ENCODE measurements at regions not wholly inside any gene's neighbourhood (a gene's known extent, or its start where the extent isn't known, plus 50 kb on each side); places are given as distances from the start of the nearest gene placed in this dataset.

- DNase-seq, result no peak
Observed at GRCh38 chr6:82570083-82570482, 206.5 kb downstream of the TPBG start.

GRCh38 chr6:82571455-82571854 is 207.8 kb downstream of the TPBG start:
- DNase-seq (no peak), ATAC-seq (ENCODE audit: low read depth in 2 of 2) (no peak)
- no peaks in the 10 kb centered on the region for H3K36me3 Mint-ChIP-seq
- no peaks in the 10 kb centered on the region for H3K27me3 Mint-ChIP-seq
- no peak overlapping the region for H3K4me3 Mint-ChIP-seq
- peaks cover 2 to 17% (median 8%) of the 10 kb centered on the region in 7 donors for H3K9me3 Mint-ChIP-seq
- no peak overlapping the region for H3K27ac Mint-ChIP-seq
- no peaks in the 10 kb centered on the region for H3K4me1 Mint-ChIP-seq

More at GRCh38 chr6:82570083-82570482, 206.5 kb downstream of the TPBG start:
- H3K4me3 Mint-ChIP-seq, result no peak overlapping the region
- no peaks in the 10 kb centered on the region for H3K36me3 Mint-ChIP-seq
- no peaks in the 10 kb centered on the region for H3K4me1 Mint-ChIP-seq
- H3K9me3 Mint-ChIP-seq, result peaks cover 0 to 8% (median 2%) of the 10 kb centered on the region in 7 donors
- ATAC-seq (ENCODE audit: low read depth in 2 of 2), result no peak
- no peak overlapping the region for H3K27ac Mint-ChIP-seq
- H3K27me3 Mint-ChIP-seq, result no peaks in the 10 kb centered on the region

DNA sequence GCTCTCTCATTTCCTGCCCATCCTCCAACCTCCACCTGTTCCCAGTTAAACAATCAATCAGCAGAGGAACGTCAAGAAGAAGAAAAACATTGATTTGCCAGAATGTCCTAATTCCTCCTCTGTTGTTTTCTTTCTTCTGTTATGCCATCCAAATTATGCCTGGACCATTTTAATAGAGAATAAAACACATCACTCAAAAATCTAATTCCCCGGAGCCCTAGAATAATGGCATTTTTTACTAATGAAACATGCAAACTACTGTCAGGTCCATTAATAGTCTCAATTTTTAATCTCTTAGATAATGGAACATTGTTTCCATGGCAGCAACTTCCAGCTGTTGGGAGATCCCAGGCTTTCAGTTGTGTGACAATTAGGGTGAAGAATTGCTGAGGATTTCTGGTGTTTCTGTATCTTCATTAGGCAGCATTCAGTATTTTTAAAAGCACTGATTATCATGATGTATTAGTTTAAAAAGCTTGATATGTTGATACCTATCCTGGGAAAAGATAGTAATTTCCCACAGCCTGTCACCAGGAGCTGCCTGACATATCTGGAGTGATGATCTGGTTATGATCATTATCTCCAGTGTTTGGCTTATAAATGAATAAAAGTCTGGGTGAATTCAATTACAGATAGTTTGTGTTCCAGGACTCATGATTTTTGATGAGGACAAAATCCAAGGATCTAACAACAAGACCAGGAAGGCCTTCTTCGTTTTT is 209.8 kb downstream of the TPBG start:
- ATAC-seq (ENCODE audit: low read depth in 2 of 2) (no peak), DNase-seq (no peak)
- Mint-ChIP-seq H3K9me3 (peaks cover 3 to 24% (median 7%) of the 10 kb centered on the region in 7 donors), H3K36me3 (peaks cover 0 to 3% of the 10 kb centered on the region in 2 donors), H3K4me1 (no peaks in the 10 kb centered on the region), H3K27ac (no peak overlapping the region), H3K4me3 (no peak overlapping the region), H3K27me3 (no peaks in the 10 kb centered on the region)

- no peak for ATAC-seq (ENCODE audit: low read depth in 2 of 2)
- H3K9me3 Mint-ChIP-seq, result peaks cover 3 to 24% (median 7%) of the 10 kb centered on the region in 7 donors
- no peak overlapping the region for H3K27ac Mint-ChIP-seq
- peaks cover 0 to 8% (median 0%) of the 10 kb centered on the region in 3 donors for H3K27me3 Mint-ChIP-seq
- H3K4me3 Mint-ChIP-seq, result no peak overlapping the region
- H3K4me1 Mint-ChIP-seq, result no peaks in the 10 kb centered on the region
- H3K36me3 Mint-ChIP-seq, result peaks cover 0 to 3% of the 10 kb centered on the region in 2 donors
- DNase-seq, result no peak
Observed at GRCh38 chr6:82576284-82576683, 212.7 kb downstream of the TPBG start.

GRCh38 chr6:82584194-82584695 is 220.6 kb downstream of the TPBG start:
- Mint-ChIP-seq H3K9me3 (peaks cover 0 to 4% (median 0%) of the 10 kb centered on the region in 7 donors), H3K27ac (no peak overlapping the region), H3K27me3 (peaks cover 4 to 13% (median 8%) of the 10 kb centered on the region in 3 donors), H3K4me3 (no peak overlapping the region), H3K36me3 (no peaks in the 10 kb centered on the region), H3K4me1 (peaks cover 0 to 2% (median 0%) of the 10 kb centered on the region in 3 donors)
- DNase-seq, result no peak
- ATAC-seq (ENCODE audit: low read depth in 2 of 2), result no peak

DNA sequence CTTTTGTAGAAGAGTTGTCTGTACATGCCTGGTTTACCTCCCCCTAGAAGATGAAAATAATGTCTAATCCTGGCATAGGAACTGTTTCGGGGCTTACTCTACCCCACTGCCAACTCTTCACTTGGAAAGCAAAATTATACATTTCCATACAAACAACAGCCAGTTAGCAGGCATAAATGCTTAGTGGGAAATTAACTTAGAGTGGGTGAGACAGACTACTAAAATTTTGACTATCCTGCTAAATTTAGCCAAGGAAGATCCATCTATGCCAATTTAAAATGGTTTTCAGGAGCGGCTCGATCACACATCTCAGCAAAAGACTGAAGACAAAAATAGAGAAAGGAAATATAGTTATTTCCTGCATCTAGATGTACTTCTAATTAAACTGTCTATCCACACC is 221.2 kb downstream of the TPBG start:
- ATAC-seq (ENCODE audit: low read depth in 2 of 2) (no peak), DNase-seq (no peak)
- no peak overlapping the region for H3K4me3 Mint-ChIP-seq
- no peak overlapping the region for H3K27ac Mint-ChIP-seq
- H3K4me1 Mint-ChIP-seq, result peaks cover 0 to 2% (median 0%) of the 10 kb centered on the region in 3 donors
- peaks cover 4 to 9% (median 8%) of the 10 kb centered on the region in 3 donors for H3K27me3 Mint-ChIP-seq
- no peaks in the 10 kb centered on the region for H3K36me3 Mint-ChIP-seq
- peaks cover 0 to 4% (median 0%) of the 10 kb centered on the region in 7 donors for H3K9me3 Mint-ChIP-seq

- DNase-seq, result no peak
- Mint-ChIP-seq H3K4me3 (no peak overlapping the region), H3K9me3 (peaks cover 0 to 4% (median 0%) of the 10 kb centered on the region in 7 donors)
Observed at GRCh38 chr6:82588020-82588419, 224.4 kb downstream of the TPBG start.

DNA sequence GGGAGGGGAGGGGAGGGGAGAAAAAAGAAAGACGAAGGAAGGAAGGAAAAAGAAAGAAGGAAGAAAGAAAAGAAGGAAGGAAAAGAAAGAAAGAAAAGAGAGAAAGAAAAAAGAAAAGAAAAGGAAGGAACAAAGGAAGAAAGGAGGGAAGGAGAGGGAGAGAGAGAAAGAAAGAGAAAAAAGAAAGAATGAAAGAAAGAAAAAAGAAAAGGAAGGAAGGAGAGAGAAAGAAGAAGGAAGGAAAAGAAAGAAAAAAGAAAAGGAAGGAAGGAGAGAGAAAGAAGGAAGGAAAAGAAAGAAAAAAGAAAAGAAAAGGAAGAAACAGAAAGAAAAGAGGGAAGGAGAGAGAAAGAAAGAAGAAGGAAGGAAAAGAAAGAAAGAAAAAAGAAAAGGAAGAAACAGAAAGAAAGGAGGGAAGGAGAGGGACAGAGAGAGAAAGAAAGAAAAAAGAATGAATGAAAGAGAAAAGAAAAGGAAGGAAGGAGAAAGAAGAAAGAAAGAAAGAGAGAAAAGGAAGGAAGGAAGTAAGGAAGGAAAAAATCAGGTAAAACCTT is 225.3 kb downstream of the TPBG start:
- no peak for ATAC-seq (ENCODE audit: low read depth in 2 of 2)
- Mint-ChIP-seq H3K4me1 (peaks cover 0 to 2% (median 0%) of the 10 kb centered on the region in 3 donors), H3K4me3 (peak overlapping the region in 1 of 8 donors; percentile 22), H3K9me3 (peaks cover 0 to 4% (median 0%) of the 10 kb centered on the region in 7 donors), H3K27ac (no peak overlapping the region), H3K27me3 (peaks cover 0 to 4% (median 1%) of the 10 kb centered on the region in 3 donors), H3K36me3 (no peaks in the 10 kb centered on the region)
- no peak for DNase-seq

More at GRCh38 chr6:82588020-82588419, 224.4 kb downstream of the TPBG start:
- Mint-ChIP-seq H3K4me1 (peaks cover 0 to 2% (median 0%) of the 10 kb centered on the region in 3 donors), H3K27me3 (peaks cover 0 to 8% (median 4%) of the 10 kb centered on the region in 3 donors), H3K27ac (no peak overlapping the region), H3K36me3 (no peaks in the 10 kb centered on the region)
- no peak for ATAC-seq (ENCODE audit: low read depth in 2 of 2)

DNA sequence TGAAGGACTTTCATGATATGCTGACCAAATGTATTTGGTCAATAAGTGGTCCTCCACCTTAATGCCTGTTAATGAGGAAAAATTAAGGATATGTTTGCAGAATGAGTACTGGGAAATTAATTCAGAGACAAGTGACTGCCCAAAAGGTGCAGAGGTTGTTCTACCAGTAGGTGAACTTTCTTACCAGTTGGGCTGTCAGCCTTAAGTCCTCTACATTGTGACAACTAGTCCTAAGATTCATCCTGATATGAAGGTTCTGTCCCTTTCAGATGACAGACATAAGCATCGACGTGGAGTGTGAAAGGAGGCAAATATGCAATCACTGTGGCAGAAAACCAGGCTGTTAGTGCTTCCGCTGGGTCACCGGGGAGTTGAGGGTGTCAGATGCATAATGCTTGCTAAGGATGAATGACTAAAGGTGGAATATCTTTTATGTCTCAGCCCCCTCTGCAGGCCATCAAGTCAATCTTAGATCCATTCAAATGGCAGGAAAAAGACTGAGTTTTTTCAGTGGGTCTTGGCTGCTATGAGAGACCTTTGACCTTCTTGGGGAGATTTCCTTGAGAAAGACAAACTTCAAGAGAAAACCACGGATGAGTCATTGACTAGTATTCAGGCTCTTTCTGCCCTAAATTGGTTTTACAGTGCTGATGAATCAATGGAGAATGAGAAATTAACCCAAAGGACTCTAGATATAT is 226.0 kb downstream of the TPBG start:
- Mint-ChIP-seq H3K4me1 (peaks cover 0 to 2% (median 0%) of the 10 kb centered on the region in 3 donors), H3K9me3 (peaks cover 0 to 4% (median 0%) of the 10 kb centered on the region in 7 donors), H3K27me3 (no peaks in the 10 kb centered on the region), H3K36me3 (no peaks in the 10 kb centered on the region), H3K27ac (no peak overlapping the region), H3K4me3 (no peak overlapping the region)
- ATAC-seq (ENCODE audit: low read depth in 2 of 2) (no peak), DNase-seq (no peak)

- DNase-seq (no peak), ATAC-seq (ENCODE audit: low read depth in 2 of 2) (no peak)
- peaks cover 0 to 4% (median 0%) of the 10 kb centered on the region in 7 donors for H3K9me3 Mint-ChIP-seq
- H3K4me1 Mint-ChIP-seq, result no peaks in the 10 kb centered on the region
- peaks cover 0 to 7% (median 6%) of the 10 kb centered on the region in 3 donors for H3K27me3 Mint-ChIP-seq
- H3K4me3 Mint-ChIP-seq, result no peak overlapping the region
- H3K36me3 Mint-ChIP-seq, result no peaks in the 10 kb centered on the region
- H3K27ac Mint-ChIP-seq, result no peak overlapping the region
Observed at GRCh38 chr6:82597201-82597600, 233.6 kb downstream of the TPBG start.

- peaks cover 0 to 5% (median 0%) of the 10 kb centered on the region in 7 donors for H3K9me3 Mint-ChIP-seq
- peaks cover 0 to 7% (median 6%) of the 10 kb centered on the region in 3 donors for H3K27me3 Mint-ChIP-seq
- H3K36me3 Mint-ChIP-seq, result no peaks in the 10 kb centered on the region
- no peak for ATAC-seq (ENCODE audit: low read depth in 2 of 2)
- DNase-seq, result no peak
- H3K4me1 Mint-ChIP-seq, result no peaks in the 10 kb centered on the region
- H3K4me3 Mint-ChIP-seq, result no peak overlapping the region
- H3K27ac Mint-ChIP-seq, result no peak overlapping the region
Observed at GRCh38 chr6:82602776-82603175, 239.2 kb downstream of the TPBG start.

GRCh38 chr6:82603871-82604270 is 240.3 kb downstream of the TPBG start:
- Mint-ChIP-seq H3K27me3 (peaks cover 0 to 7% (median 6%) of the 10 kb centered on the region in 3 donors), H3K4me3 (no peak overlapping the region), H3K36me3 (no peaks in the 10 kb centered on the region), H3K27ac (no peak overlapping the region), H3K4me1 (no peaks in the 10 kb centered on the region), H3K9me3 (peaks cover 0 to 7% (median 0%) of the 10 kb centered on the region in 7 donors)
- no peak for ATAC-seq (ENCODE audit: low read depth in 2 of 2)
- DNase-seq, result no peak

GRCh38 chr6:82607998-82608725 is 244.5 kb downstream of the TPBG start:
- no peak overlapping the region for H3K27ac Mint-ChIP-seq
- no peaks in the 10 kb centered on the region for H3K36me3 Mint-ChIP-seq
- ATAC-seq (ENCODE audit: low read depth in 2 of 2), result no peak
- no peaks in the 10 kb centered on the region for H3K4me1 Mint-ChIP-seq
- H3K9me3 Mint-ChIP-seq, result peaks cover 0 to 4% (median 0%) of the 10 kb centered on the region in 7 donors
- H3K4me3 Mint-ChIP-seq, result no peak overlapping the region
- H3K27me3 Mint-ChIP-seq, result no peaks in the 10 kb centered on the region
- no peak for DNase-seq
